ENCODE measurements at regions not wholly inside any gene's neighbourhood (a gene's known extent, or its start where the extent isn't known, plus 50 kb on each side); places are given as distances from the start of the nearest gene placed in this dataset.

GRCh38 chr1:5271264-5271663 is 616.9 kb downstream of the AJAP1 start:
- Mint-ChIP-seq H3K4me1 (no peaks in the 10 kb centered on the region), H3K9me3 (peaks cover 4% of the 10 kb centered on the region), H3K27me3 (no peaks in the 10 kb centered on the region), H3K36me3 (ENCODE audit: low read depth) (no peaks in the 10 kb centered on the region), H3K27ac (no peak overlapping the region), H3K4me3 (no peak overlapping the region)
- TF ChIP-seq CTCF (IDR thresholded peaks at IDR 0.05) = no peak
- intact Hi-C loops (cut with micrococcal nuclease) = no loop called here
- ChIA-PET POLR2A (no interaction called here), CTCF (no interaction called here)
- ATAC-seq (ENCODE audit: low read depth) (no peak), DNase-seq (no peak)

- no peaks in the 10 kb centered on the region for H3K36me3 Mint-ChIP-seq (ENCODE audit: low read depth)
- H3K4me3 Mint-ChIP-seq = no peak overlapping the region
- no peak for DNase-seq
- no peak for ATAC-seq (ENCODE audit: low read depth)
- ChIA-PET POLR2A (no interaction called here), CTCF (no interaction called here)
- no peaks in the 10 kb centered on the region for H3K4me1 Mint-ChIP-seq
- no peaks in the 10 kb centered on the region for H3K27me3 Mint-ChIP-seq
- H3K27ac Mint-ChIP-seq = no peak overlapping the region
- H3K9me3 Mint-ChIP-seq = peaks cover 4% of the 10 kb centered on the region
- no peak for TF ChIP-seq CTCF (IDR thresholded peaks at IDR 0.05)
- intact Hi-C loops (cut with micrococcal nuclease) = no loop called here
Measured at GRCh38 chr1:5269901-5270300, 615.5 kb downstream of the AJAP1 start.

- no peaks in the 10 kb centered on the region for H3K4me1 Mint-ChIP-seq
- ChIA-PET CTCF (no interaction called here), POLR2A (no interaction called here)
- no peak for TF ChIP-seq CTCF (IDR thresholded peaks at IDR 0.05)
- H3K27ac Mint-ChIP-seq = no peak overlapping the region
- H3K36me3 Mint-ChIP-seq (ENCODE audit: low read depth) = no peaks in the 10 kb centered on the region
- DNase-seq (no peak), ATAC-seq (ENCODE audit: low read depth) (no peak)
- peaks cover 8% of the 10 kb centered on the region for H3K9me3 Mint-ChIP-seq
- H3K27me3 Mint-ChIP-seq = no peaks in the 10 kb centered on the region
- H3K4me3 Mint-ChIP-seq = no peak overlapping the region
- intact Hi-C loops (cut with micrococcal nuclease) = no loop called here
Measured at GRCh38 chr1:5267603-5268235, 613.3 kb downstream of the AJAP1 start.

- H3K36me3 Mint-ChIP-seq (ENCODE audit: low read depth) = no peaks in the 10 kb centered on the region
- ChIA-PET CTCF (no interaction called here), POLR2A (no interaction called here)
- H3K27ac Mint-ChIP-seq = no peak overlapping the region
- TF ChIP-seq CTCF (IDR thresholded peaks at IDR 0.05) = no peak
- no peaks in the 10 kb centered on the region for H3K27me3 Mint-ChIP-seq
- intact Hi-C loops (cut with micrococcal nuclease) = no loop called here
- DNase-seq (no peak), ATAC-seq (ENCODE audit: low read depth) (no peak)
- H3K4me3 Mint-ChIP-seq = no peak overlapping the region
- no peaks in the 10 kb centered on the region for H3K4me1 Mint-ChIP-seq
- H3K9me3 Mint-ChIP-seq = peaks cover 8% of the 10 kb centered on the region
Measured at GRCh38 chr1:5265438-5266075, 611.1 kb downstream of the AJAP1 start.

- Mint-ChIP-seq H3K36me3 (ENCODE audit: low read depth) (no peaks in the 10 kb centered on the region), H3K4me3 (no peak overlapping the region), H3K9me3 (peaks cover 10% of the 10 kb centered on the region), H3K27ac (no peak overlapping the region), H3K27me3 (no peaks in the 10 kb centered on the region), H3K4me1 (no peaks in the 10 kb centered on the region)
- intact Hi-C loops (cut with micrococcal nuclease) = no loop called here
- no peak for DNase-seq
- ChIA-PET POLR2A (no interaction called here), CTCF (no interaction called here)
- TF ChIP-seq CTCF (IDR thresholded peaks at IDR 0.05) = no peak
- ATAC-seq (ENCODE audit: low read depth) = no peak
Measured at GRCh38 chr1:5264476-5264875, 610.1 kb downstream of the AJAP1 start.

Measured in activated B cell treated with CpG ODN at 0.5 μM for 24 hours (primary cell).